H1 (cell line): ENCODE measurements at regions not wholly inside any gene's neighbourhood (a gene's known extent, or its start where the extent isn't known, plus 50 kb on each side); places are given as distances from the start of the nearest gene placed in this dataset.

Experiments
- CTCF ChIA-PET: fragments of 300-600 bp; sonication (Branson Sonifier 250); formaldehyde crosslinking; loops from one replicate; lab custom pipeline; 2021; ENCODE audit not compliant: partially characterized antibody; lab: Charles Lee
- POLR2A ChIA-PET: fragments of 300-600 bp; sonication (Branson Sonifier 250); formaldehyde crosslinking; loops from one replicate; lab custom pipeline; 2021; ENCODE audit warnings: inconsistent platforms; ENCODE audit not compliant: partially characterized antibody; lab: Charles Lee
- DNase-seq, 2 experiments: peaks; one replicate each; pipeline versions ENCODE4 v3.0.0 to v3.0.0-alpha.2; 2010 to 2022; ENCODE audit warnings: low spot score in 2 of 2, low read depth in 1 of 2, mixed read lengths in 1 of 2
- FAIRE-seq: peaks from 2 replicates; lab custom pipeline; 2011; peaks lifted over from hg19 to GRCh38; lab: Jason Lieb, UNC
- H2AFZ ChIP-seq: 2 replicates; pipeline ENCODE4 v1.8.1; 2012; ENCODE audit warnings: low read length, inconsistent platforms
- H2AK5ac ChIP-seq: 2 replicates; pipeline ENCODE4 v1.6.1; 2013; ENCODE audit warnings: low read depth, low read length
- H2BK120ac ChIP-seq: replicated peaks from 2 replicates; pipeline ENCODE3; 2013; ENCODE audit warnings: low read depth, low read length, inconsistent platforms
- H2BK12ac ChIP-seq: 2 replicates; pipeline ENCODE4 v1.6.1; 2013; ENCODE audit warnings: low read depth, low read length
- H2BK15ac ChIP-seq: 2 replicates; pipeline ENCODE4 v1.6.1; 2013; ENCODE audit warnings: low read length
- H2BK20ac ChIP-seq: 2 replicates; pipeline ENCODE4 v1.6.1; 2013; ENCODE audit warnings: low read length
- H2BK5ac ChIP-seq: 2 replicates; pipeline ENCODE4 v1.6.1; 2013; ENCODE audit warnings: low read depth, low read length
- H3K14ac ChIP-seq: 2 replicates; pipeline ENCODE4 v1.6.1; 2013; ENCODE audit warnings: inconsistent platforms; ENCODE audit not compliant: insufficient read length
- H3K18ac ChIP-seq: 2 replicates; pipeline ENCODE4 v1.6.1; 2013; ENCODE audit warnings: low read length; ENCODE audit errors: extremely low read depth
- H3K23ac ChIP-seq: 2 replicates; pipeline ENCODE4 v1.6.1; 2013; ENCODE audit warnings: inconsistent platforms; ENCODE audit not compliant: insufficient read length
- H3K23me2 ChIP-seq: 2 replicates; pipeline ENCODE4 v1.6.1; 2013; ENCODE audit warnings: low read depth, low read length
- H3K27ac ChIP-seq: 2 replicates; pipeline ENCODE4 v1.6.1; 2011; ENCODE audit warnings: low read depth, low read length, inconsistent platforms
- H3K27me3 ChIP-seq, 4 experiments: replicated peaks in 1 of 4; 1 replicate in 1 of 4; 2 replicates in 3 of 4; pipeline versions ENCODE4 v1.6.1 to v1.8.1; 2011 to 2013; ENCODE audit warnings: low read length in 3 of 4, mild to moderate bottlenecking in 3 of 4, inconsistent platforms in 2 of 4, mixed read lengths in 2 of 4, moderate library complexity in 1 of 4; ENCODE audit not compliant: control insufficient read depth in 3 of 4, insufficient read depth in 3 of 4; ENCODE audit errors: extremely low read depth in 1 of 4
- H3K36me3 ChIP-seq, 4 experiments: 2 replicates each; pipeline versions ENCODE4 v1.6.1 to v1.8.1; 2011 to 2013; ENCODE audit warnings: mild to moderate bottlenecking in 4 of 4, low read length in 3 of 4, moderate library complexity in 2 of 4, control low read depth in 1 of 4, inconsistent platforms in 1 of 4; ENCODE audit not compliant: insufficient read depth in 4 of 4, control insufficient read depth in 2 of 4
- H3K4ac ChIP-seq: replicated peaks from 2 replicates; pipeline ENCODE3; 2013; ENCODE audit warnings: low read length, low read depth, mixed read lengths, inconsistent platforms; ENCODE audit not compliant: insufficient read length
- H3K4me1 ChIP-seq, 4 experiments: replicated peaks in 1 of 4; 1 replicate in 1 of 4; 2 replicates in 3 of 4; pipeline versions ENCODE4 v1.6.1 to v1.8.1; 2011 to 2013; ENCODE audit warnings: low read length in 3 of 4, inconsistent platforms in 2 of 4, mixed read lengths in 1 of 4; ENCODE audit not compliant: insufficient read depth in 4 of 4, control insufficient read depth in 3 of 4
- H3K4me2 ChIP-seq, 2 experiments: 2 replicates each; pipeline versions ENCODE4 v1.6.1 to v1.8.1; 2011 to 2013; ENCODE audit warnings: low read depth in 2 of 2, low read length in 2 of 2, control low read depth in 1 of 2, inconsistent platforms in 1 of 2, mild to moderate bottlenecking in 1 of 2; ENCODE audit not compliant: insufficient read depth in 1 of 2
- H3K4me3 ChIP-seq, 4 experiments: fragments of 200-600, 300-600 bp in 1 of 4; sonication (generic), shearing (Covaris generic), sonication (Bioruptor Twin) in 1 of 4; 2 replicates each; pipeline versions ENCODE4 v1.5.1 to v1.8.1; 2011 to 2016; ENCODE audit warnings: low read length in 4 of 4, low read depth in 3 of 4, control low read depth in 2 of 4, inconsistent platforms in 2 of 4, mild to moderate bottlenecking in 2 of 4, mixed read lengths in 1 of 4, moderate library complexity in 1 of 4; ENCODE audit not compliant: insufficient read depth in 2 of 4; ENCODE audit errors: extremely low read depth in 1 of 4
- H3K56ac ChIP-seq: replicated peaks from 2 replicates; pipeline ENCODE3; 2013; ENCODE audit warnings: low read depth, mild to moderate bottlenecking, mixed read lengths, low read length, inconsistent platforms; ENCODE audit not compliant: insufficient read length
- H3K79me1 ChIP-seq: 2 replicates; pipeline ENCODE4 v1.6.1; 2013; ENCODE audit warnings: low read depth, low read length, control low read depth
- H3K79me2 ChIP-seq, 2 experiments: 2 replicates each; pipeline versions ENCODE4 v1.6.1 to v1.8.1; 2012 to 2013; ENCODE audit warnings: low read length in 2 of 2, mild to moderate bottlenecking in 2 of 2, inconsistent platforms in 1 of 2; ENCODE audit not compliant: insufficient read depth in 2 of 2, control insufficient read depth in 1 of 2
- H3K9ac ChIP-seq, 4 experiments: replicated peaks in 1 of 4; 1 replicate in 1 of 4; 2 replicates in 3 of 4; pipeline versions ENCODE4 v1.6.1 to v1.8.1; 2011 to 2013; ENCODE audit warnings: low read depth in 3 of 4, low read length in 3 of 4, control low read depth in 2 of 4, mild to moderate bottlenecking in 2 of 4, moderate library complexity in 2 of 4, inconsistent platforms in 1 of 4; ENCODE audit errors: extremely low read depth in 1 of 4
- H3K9me3 ChIP-seq, 2 experiments: 2 replicates each; pipeline versions ENCODE4 v1.6.1 to v1.8.1; 2012 to 2013; ENCODE audit warnings: mild to moderate bottlenecking in 2 of 2, moderate library complexity in 2 of 2, control low read depth in 1 of 2, inconsistent platforms in 1 of 2, low read depth in 1 of 2, low read length in 1 of 2, mixed read lengths in 1 of 2; ENCODE audit not compliant: insufficient read depth in 2 of 2
- H4K20me1 ChIP-seq, 2 experiments: replicated peaks in 1 of 2; 2 replicates each; pipeline versions ENCODE3 to v1.8.1; 2011 to 2013; ENCODE audit warnings: inconsistent platforms in 2 of 2, low read length in 2 of 2, mild to moderate bottlenecking in 1 of 2; ENCODE audit not compliant: insufficient read depth in 2 of 2, control insufficient read depth in 1 of 2
- H4K5ac ChIP-seq: 2 replicates; pipeline ENCODE4 v1.6.1; 2013; ENCODE audit warnings: low read length, low read depth, mixed read lengths, inconsistent platforms; ENCODE audit not compliant: insufficient read length
- H4K8ac ChIP-seq: 2 replicates; pipeline ENCODE4 v1.8.0; 2013; ENCODE audit warnings: mild to moderate bottlenecking, moderate library complexity, low read length, inconsistent platforms; ENCODE audit not compliant: insufficient read depth; ENCODE audit errors: extremely low read depth
- H4K91ac ChIP-seq: replicated peaks from 2 replicates; pipeline ENCODE3; 2013; ENCODE audit warnings: low read length, mixed read lengths, inconsistent platforms; ENCODE audit not compliant: insufficient read length
- MAFK ChIP-seq: IDR thresholded peaks from 2 replicates; pipeline ENCODE4 v1.6.1; 2012; ENCODE audit warnings: low read depth, mild to moderate bottlenecking, improper control_type of control experiment, low read length
- TAF7 ChIP-seq: optimal IDR thresholded peaks from 2 replicates; pipeline ENCODE3; 2011; ENCODE audit warnings: low read depth, mild to moderate bottlenecking, inconsistent platforms, low read length, moderate library complexity, borderline replicate concordance
- WGBS, 2 experiments: shearing (Covaris generic) in 1 of 2; methylation state at CpG; one replicate each; pipeline versions ENCODE4 v1.1.6 to v1.1.7; 2013 to 2015; ENCODE audit warnings: low lambda C conversion rate in 2 of 2, mixed read lengths in 2 of 2, inconsistent platforms in 1 of 2, low coverage in 1 of 2, missing lambda C conversion rate in 1 of 2; ENCODE audit not compliant: insufficient replicate concordance in 2 of 2, insufficient coverage in 1 of 2, insufficient read length in 1 of 2; ENCODE audit errors: extremely low coverage in 1 of 2, missing lambda C conversion rate in 1 of 2; 5-methylcytosine and 5-hydroxymethylcytosine counted together

- no peaks in the 10 kb centered on the region for H3K23me2 ChIP-seq
- peaks cover 0 to 4% (median 0%) of the 10 kb centered on the region in 4 experiments; a peak in 2 of 7 replicates for H3K4me1 ChIP-seq
- no peaks in the 10 kb centered on the region for H3K79me2 ChIP-seq
- H2BK5ac ChIP-seq = no peak overlapping the region
- H3K23ac ChIP-seq = no peak overlapping the region
- H4K91ac ChIP-seq = no peak overlapping the region
- H2BK15ac ChIP-seq = no peak overlapping the region
- H3K36me3 ChIP-seq = no peaks in the 10 kb centered on the region
- H3K9me3 ChIP-seq = no peaks in the 10 kb centered on the region
- no peak overlapping the region for H4K5ac ChIP-seq
- H3K4me2 ChIP-seq = no peak overlapping the region
- FAIRE-seq (no peak), DNase-seq (no peak)
- H3K18ac ChIP-seq = no peak overlapping the region
- H4K8ac ChIP-seq = no peak overlapping the region
- no peaks in the 10 kb centered on the region for H3K79me1 ChIP-seq
- no peaks in the 10 kb centered on the region for H4K20me1 ChIP-seq
- no peak overlapping the region for H2AK5ac ChIP-seq
- H3K27ac ChIP-seq = no peak overlapping the region
- no peak overlapping the region for H2BK20ac ChIP-seq
- H3K56ac ChIP-seq = no peak overlapping the region
- H3K4ac ChIP-seq = no peak overlapping the region
- CTCF ChIA-PET = interaction anchor here (0.5 to 0.8 kb wide), 2 partner anchors 10 to 934 kb away, joined by 3 read pairs; no protein-coding TSS in a partner anchor
- H3K4me3 ChIP-seq = no peak overlapping the region
- peaks cover 0 to 1% (median 0%) of the 10 kb centered on the region in 4 experiments; a peak in 1 of 7 replicates for H3K27me3 ChIP-seq
- H2BK12ac ChIP-seq = no peak overlapping the region; the same call in 1 of the 2 replicates
- H2AFZ ChIP-seq = no peak overlapping the region
- H2BK120ac ChIP-seq = no peak overlapping the region
- H3K14ac ChIP-seq = no peak overlapping the region
- TF ChIP-seq MAFK = no peak
- TF ChIP-seq TAF7 = no peak
- POLR2A ChIA-PET = no interaction called here
- H3K9ac ChIP-seq = no peak overlapping the region
- 92% methylated on average over 8 of the region's 8 CpGs; no CpG with 5 or more reads in 1 of the 2 experiments for WGBS, 2 experiments
Measured at GRCh38 chr2:7728388-7728787, 811.2 kb downstream of the RNF144A start.
